IMR-90 (cell line): ENCODE measurements at regions not wholly inside any gene's neighbourhood (a gene's known extent, or its start where the extent isn't known, plus 50 kb on each side); places are given as distances from the start of the nearest gene placed in this dataset.

Source experiments
- ATAC-seq: fragments of 200-7000 bp; cut with Tn5 transposase; 2 replicates; pipeline ENCODE4 v1.9.1; 2020; ENCODE audit warnings: low read depth, mild to moderate bottlenecking, moderate library complexity
- BruUV-seq: library from RNA; stranded (reverse); fragments of 400-500 nt; replicated peaks from 2 replicates; lab custom pipeline; 2021; lab: Mats Ljungman, UMichigan
- CTCF ChIA-PET: fragments of 300-600 bp; formaldehyde crosslinking; extraction: SDS; loops from one replicate; lab custom pipeline; 2021; ENCODE audit warnings: antibody characterized with exemption; lab: Yijun Ruan, JAX
- POLR2A ChIA-PET: fragments of 300-600 bp; sonication (Branson Sonifier 250); formaldehyde crosslinking; loops from one replicate; lab custom pipeline; 2022; ENCODE audit warnings: antibody characterized with exemption; ENCODE audit not compliant: unreplicated experiment; lab: Charles Lee
- DNase-seq: peaks from one replicate; pipeline ENCODE4 v3.0.0; 2013
- H2AFZ ChIP-seq: replicated peaks from 2 replicates; pipeline ENCODE3; 2013; ENCODE audit warnings: low read length, mild to moderate bottlenecking; ENCODE audit not compliant: poor library complexity
- H2AK5ac ChIP-seq: 2 replicates; pipeline ENCODE4 v1.6.1; 2013; ENCODE audit warnings: low read depth, low read length, inconsistent platforms
- H2AK9ac ChIP-seq: replicated peaks from 2 replicates; pipeline ENCODE3; 2013; ENCODE audit warnings: mild to moderate bottlenecking, low read depth, low read length, moderate library complexity; ENCODE audit not compliant: poor library complexity
- H2BK120ac ChIP-seq: 2 replicates; pipeline ENCODE4 v1.6.1; 2013; ENCODE audit warnings: low read depth, low read length, inconsistent platforms
- H2BK15ac ChIP-seq: 3 replicates; pipeline ENCODE4 v1.6.1; 2013; ENCODE audit warnings: low read depth, low read length, inconsistent platforms
- H2BK20ac ChIP-seq: 2 replicates; pipeline ENCODE4 v1.6.1; 2013; ENCODE audit warnings: low read depth, mild to moderate bottlenecking, inconsistent platforms, low read length, moderate library complexity
- H2BK5ac ChIP-seq: 2 replicates; pipeline ENCODE4 v1.6.1; 2013; ENCODE audit warnings: mild to moderate bottlenecking, low read depth, low read length, inconsistent platforms; ENCODE audit not compliant: poor library complexity, severe bottlenecking
- H3K14ac ChIP-seq: replicated peaks from 2 replicates; pipeline ENCODE4 v1.6.1; 2013; ENCODE audit warnings: low read depth, low read length, inconsistent platforms
- H3K18ac ChIP-seq: 2 replicates; pipeline ENCODE4 v1.6.1; 2013; ENCODE audit warnings: low read depth, low read length, control low read depth
- H3K23ac ChIP-seq: 2 replicates; pipeline ENCODE4 v1.6.1; 2013; ENCODE audit warnings: low read depth, low read length, inconsistent platforms
- H3K27ac ChIP-seq: 2 replicates; pipeline ENCODE4 v1.5.1; 2013; ENCODE audit warnings: mild to moderate bottlenecking, control low read depth, low read length; ENCODE audit not compliant: insufficient read depth
- H3K27me3 ChIP-seq: 2 replicates; pipeline ENCODE4 v1.6.1; 2013; ENCODE audit warnings: low read length; ENCODE audit not compliant: control insufficient read depth, insufficient read depth
- H3K36me3 ChIP-seq: 2 replicates; pipeline ENCODE4 v1.6.1; 2013; ENCODE audit warnings: low read length, mixed read lengths; ENCODE audit not compliant: control insufficient read depth, insufficient read depth
- H3K4ac ChIP-seq: 2 replicates; pipeline ENCODE4 v1.6.1; 2013; ENCODE audit warnings: low read depth, low read length, inconsistent platforms
- H3K4me1 ChIP-seq: 2 replicates; pipeline ENCODE4 v1.6.1; 2013; ENCODE audit warnings: low read length, mixed read lengths; ENCODE audit not compliant: control insufficient read depth, insufficient read depth
- H3K4me2 ChIP-seq: 2 replicates; pipeline ENCODE4 v1.6.1; 2013; ENCODE audit warnings: low read depth, mild to moderate bottlenecking, control low read depth, low read length, moderate library complexity
- H3K4me3 ChIP-seq: 2 replicates; pipeline ENCODE4 v1.5.1; 2013; ENCODE audit warnings: low read depth, mild to moderate bottlenecking, control low read depth, low read length, moderate library complexity; ENCODE audit not compliant: insufficient read depth
- H3K56ac ChIP-seq: 2 replicates; pipeline ENCODE4 v1.6.1; 2013; ENCODE audit warnings: low read length, inconsistent platforms; ENCODE audit not compliant: insufficient read depth; ENCODE audit errors: extremely low read depth
- H3K79me1 ChIP-seq, 2 experiments: 2 replicates each; pipeline ENCODE4 v1.6.1; 2013; ENCODE audit warnings: low read length in 2 of 2, inconsistent platforms in 1 of 2, low read depth in 1 of 2
- H3K9ac ChIP-seq: 2 replicates; pipeline ENCODE4 v1.6.1; 2013; ENCODE audit warnings: low read depth, low read length, control low read depth
- H3K9me1 ChIP-seq: 2 replicates; pipeline ENCODE4 v1.6.1; 2013; ENCODE audit warnings: low read length, inconsistent platforms; ENCODE audit not compliant: insufficient read depth
- H3K9me3 ChIP-seq: 2 replicates; pipeline ENCODE4 v1.6.1; 2013; ENCODE audit warnings: low read length; ENCODE audit not compliant: control insufficient read depth, insufficient read depth
- H4K20me1 ChIP-seq: 2 replicates; pipeline ENCODE4 v1.6.1; 2013; ENCODE audit warnings: low read length, inconsistent platforms; ENCODE audit not compliant: insufficient read depth
- H4K5ac ChIP-seq: 2 replicates; pipeline ENCODE4 v1.6.1; 2013; ENCODE audit warnings: mild to moderate bottlenecking, low read depth, low read length, control low read depth
- H4K8ac ChIP-seq, 2 experiments: 2 replicates each; pipeline ENCODE4 v1.6.1; 2013; ENCODE audit warnings: low read depth in 2 of 2, low read length in 2 of 2, control low read depth in 1 of 2, inconsistent platforms in 1 of 2
- H4K91ac ChIP-seq: 2 replicates; pipeline ENCODE4 v1.6.1; 2013; ENCODE audit warnings: low read depth, low read length, inconsistent platforms; ENCODE audit not compliant: insufficient read depth
- BHLHE40 ChIP-seq: fragments of 150-350 bp; IDR thresholded peaks from 2 replicates; pipeline ENCODE4 v1.6.1; 2016; ENCODE audit warnings: mild to moderate bottlenecking, low read depth, low read length
- CEBPB ChIP-seq: IDR thresholded peaks from 2 replicates; pipeline ENCODE4 v1.6.1; 2012; ENCODE audit warnings: low read depth, low read length, improper control_type of control experiment
- CHD1 ChIP-seq: IDR thresholded peaks from 2 replicates; pipeline ENCODE4 v1.6.1; 2012; ENCODE audit warnings: low read depth, low read length, improper control_type of control experiment
- ELK1 ChIP-seq: fragments of 150-350 bp; IDR thresholded peaks from 2 replicates; pipeline ENCODE4 v1.6.1; 2016; ENCODE audit warnings: low read depth, mild to moderate bottlenecking, low read length, moderate library complexity, borderline replicate concordance
- FOS ChIP-seq: fragments of 150-350 bp; IDR thresholded peaks from 2 replicates; pipeline ENCODE4 v1.6.1; 2016; ENCODE audit warnings: low read depth, low read length
- MAFK ChIP-seq: IDR thresholded peaks from 2 replicates; pipeline ENCODE4 v1.6.1; 2012; ENCODE audit warnings: low read depth, low read length, improper control_type of control experiment
- MAZ ChIP-seq: IDR thresholded peaks from 2 replicates; pipeline ENCODE4 v1.6.1; 2012; ENCODE audit warnings: low read depth, mild to moderate bottlenecking, low read length, improper control_type of control experiment, moderate library complexity, borderline replicate concordance
- RCOR1 ChIP-seq: IDR thresholded peaks from 2 replicates; pipeline ENCODE4 v1.6.1; 2012; ENCODE audit warnings: mild to moderate bottlenecking, low read length, improper control_type of control experiment; ENCODE audit not compliant: insufficient replicate concordance
- WGBS, 2 experiments: methylation state at CpG; one replicate each; pipeline versions ENCODE4 v1.1.5 to v1.1.7; 2013; ENCODE audit warnings: missing lambda C conversion rate in 2 of 2; ENCODE audit not compliant: insufficient read length in 1 of 2; ENCODE audit errors: extremely low coverage in 2 of 2; 5-methylcytosine and 5-hydroxymethylcytosine counted together
- dilution Hi-C: fragments of 300-500 bp; cut with HindIII; formaldehyde crosslinking; loops from one replicate; pipeline ENCODE4 v1.14.3; 2018; ENCODE audit warnings: low sequenced_read_pairs; ENCODE audit not compliant: unreplicated experiment
- in situ Hi-C: fragments of 300-500 bp; cut with MboI; formaldehyde crosslinking; loops from 3 replicates; pipeline ENCODE4 v1.14.3; 2019; ENCODE audit warnings: low sequenced_read_pairs, inconsistent platforms, mixed read lengths
- intact Hi-C: fragments of 100-400 bp; cut with micrococcal nuclease; formaldehyde crosslinking; loops from 2 replicates; pipeline ENCODE4 v1.10.0; 2022
- TF ChIP-seq, protein P1 (sequence below): conservative IDR thresholded peaks from 2 replicates; pipeline ENCODE4 v1.5.1; 2012; ENCODE audit warnings: mild to moderate bottlenecking, low read depth, low read length, improper control_type of control experiment

- Histone ChIP-seq H4K91ac (no peak overlapping the region), H4K20me1 (no peaks in the 10 kb centered on the region), H3K9me3 (peaks cover 2% of the 10 kb centered on the region; the same call in 1 of the 2 replicates), H4K5ac (no peak overlapping the region), H2AK9ac (no peak overlapping the region), H2BK20ac (no peak overlapping the region), H3K23ac (no peak overlapping the region), H3K4me2 (no peak overlapping the region), H3K56ac (no peak overlapping the region), H3K4ac (no peak overlapping the region), H2BK5ac (no peak overlapping the region), H3K14ac (no peak overlapping the region), H3K18ac (no peak overlapping the region), H3K9ac (no peak overlapping the region), H3K4me3 (no peak overlapping the region), H2BK15ac (no peak overlapping the region), H3K4me1 (no peaks in the 10 kb centered on the region), H4K8ac (no peak overlapping the region), H3K9me1 (no peaks in the 10 kb centered on the region), H2BK120ac (no peak overlapping the region), H3K27me3 (no peaks in the 10 kb centered on the region), H2AFZ (no peak overlapping the region), H2AK5ac (no peak overlapping the region), H3K27ac (no peak overlapping the region), H3K79me1 (no peaks in the 10 kb centered on the region), H3K36me3 (no peaks in the 10 kb centered on the region)
- in situ Hi-C loops (no loop called here), intact Hi-C loops (no loop called here), dilution Hi-C loops (no loop called here)
- BruUV-seq: no TSS peak
- no peak for TF ChIP-seq BHLHE40
- no peak for TF ChIP-seq MAFK
- no peak for TF ChIP-seq CEBPB
- TF ChIP-seq RCOR1: no peak
- TF ChIP-seq FOS: no peak
- TF ChIP-seq CHD1: no peak
- no peak for TF ChIP-seq ELK1
- TF ChIP-seq MAZ: no peak
- TF ChIP-seq, protein P1, sequence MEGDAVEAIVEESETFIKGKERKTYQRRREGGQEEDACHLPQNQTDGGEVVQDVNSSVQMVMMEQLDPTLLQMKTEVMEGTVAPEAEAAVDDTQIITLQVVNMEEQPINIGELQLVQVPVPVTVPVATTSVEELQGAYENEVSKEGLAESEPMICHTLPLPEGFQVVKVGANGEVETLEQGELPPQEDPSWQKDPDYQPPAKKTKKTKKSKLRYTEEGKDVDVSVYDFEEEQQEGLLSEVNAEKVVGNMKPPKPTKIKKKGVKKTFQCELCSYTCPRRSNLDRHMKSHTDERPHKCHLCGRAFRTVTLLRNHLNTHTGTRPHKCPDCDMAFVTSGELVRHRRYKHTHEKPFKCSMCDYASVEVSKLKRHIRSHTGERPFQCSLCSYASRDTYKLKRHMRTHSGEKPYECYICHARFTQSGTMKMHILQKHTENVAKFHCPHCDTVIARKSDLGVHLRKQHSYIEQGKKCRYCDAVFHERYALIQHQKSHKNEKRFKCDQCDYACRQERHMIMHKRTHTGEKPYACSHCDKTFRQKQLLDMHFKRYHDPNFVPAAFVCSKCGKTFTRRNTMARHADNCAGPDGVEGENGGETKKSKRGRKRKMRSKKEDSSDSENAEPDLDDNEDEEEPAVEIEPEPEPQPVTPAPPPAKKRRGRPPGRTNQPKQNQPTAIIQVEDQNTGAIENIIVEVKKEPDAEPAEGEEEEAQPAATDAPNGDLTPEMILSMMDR: no peak
- 47% methylated on average over 2 of the region's 8 CpGs; no CpG with 5 or more reads in 1 of the 2 experiments for WGBS, 2 experiments
- no peak for DNase-seq
- ChIA-PET POLR2A (no interaction called here), CTCF (no interaction called here)
- no peak for ATAC-seq
Measured at GRCh38 chr18:70936160-70936559, 647.3 kb downstream of the SOCS6 start.
